HUES6 (cell line): ENCODE measurements at regions not wholly inside any gene's neighbourhood (a gene's known extent, or its start where the extent isn't known, plus 50 kb on each side); places are given as distances from the start of the nearest gene placed in this dataset.
"Not testable (repeated sequence)": the region's sequence is repeated elsewhere in the genome, so short reads cannot be mapped to it uniquely, and the experiment has no call there.

Experiments used
- H3K27ac ChIP-seq: 2 replicates; pipeline ENCODE4 v1.7.0; 2013; ENCODE audit warnings: low read depth, mild to moderate bottlenecking, low read length, inconsistent platforms
- H3K27me3 ChIP-seq: 2 replicates; pipeline ENCODE4 v1.6.1; 2013; ENCODE audit warnings: low read length; ENCODE audit not compliant: control insufficient read depth, insufficient read depth
- H3K36me3 ChIP-seq: 2 replicates; pipeline ENCODE4 v1.6.1; 2013; ENCODE audit warnings: low read length; ENCODE audit not compliant: control insufficient read depth, insufficient read depth
- H3K4me1 ChIP-seq: 2 replicates; pipeline ENCODE4 v1.6.1; 2013; ENCODE audit warnings: low read length; ENCODE audit not compliant: control insufficient read depth, insufficient read depth
- H3K4me3 ChIP-seq: 2 replicates; pipeline ENCODE4 v1.5.1; 2013; ENCODE audit warnings: low read depth, low read length
- H3K9ac ChIP-seq: one replicate; pipeline ENCODE4 v1.6.1; 2013; ENCODE audit warnings: mild to moderate bottlenecking, low read length
- H3K9me3 ChIP-seq: 2 replicates; pipeline ENCODE4 v1.6.1; 2013; ENCODE audit warnings: low read depth, low read length; ENCODE audit not compliant: control insufficient read depth, insufficient read depth

- not testable (repeated sequence) for H3K4me1 ChIP-seq, H3K27me3 ChIP-seq, H3K36me3 ChIP-seq, H3K27ac ChIP-seq, H3K4me3 ChIP-seq, H3K9ac ChIP-seq
- H3K9me3 ChIP-seq: peaks cover 42% of the 10 kb centered on the region
Observed at GRCh38 chr7:56352576-56352975, 236.4 kb upstream of the NUPR2 start.

- not testable (repeated sequence) for H3K27me3 ChIP-seq, H3K27ac ChIP-seq, H3K36me3 ChIP-seq, H3K9ac ChIP-seq, H3K4me1 ChIP-seq, H3K4me3 ChIP-seq
- H3K9me3 ChIP-seq: peaks cover 43% of the 10 kb centered on the region
Observed at GRCh38 chr7:56351181-56351580, 235.0 kb upstream of the NUPR2 start.

- not testable (repeated sequence) for H3K4me1 ChIP-seq, H3K4me3 ChIP-seq, H3K27me3 ChIP-seq, H3K27ac ChIP-seq, H3K36me3 ChIP-seq, H3K9ac ChIP-seq
- peaks cover 33% of the 10 kb centered on the region; the same call in 1 of the 2 replicates for H3K9me3 ChIP-seq
Observed at GRCh38 chr7:56348311-56348710, 232.1 kb upstream of the NUPR2 start.

GRCh38 chr7:56328327-56328726 is 212.1 kb upstream of the NUPR2 start:
- H3K36me3 ChIP-seq, H3K27ac ChIP-seq, H3K27me3 ChIP-seq, H3K4me3 ChIP-seq, H3K4me1 ChIP-seq, H3K9ac ChIP-seq: not testable (repeated sequence)
- peaks cover 25% of the 10 kb centered on the region for H3K9me3 ChIP-seq

- H3K4me1 ChIP-seq: no peaks in the 10 kb centered on the region
- H3K9ac ChIP-seq: no peak overlapping the region
- H3K36me3 ChIP-seq: no peaks in the 10 kb centered on the region
- H3K4me3 ChIP-seq: no peak overlapping the region
- peaks cover 47% of the 10 kb centered on the region for H3K9me3 ChIP-seq
- no peak overlapping the region for H3K27ac ChIP-seq
- no peaks in the 10 kb centered on the region for H3K27me3 ChIP-seq
Observed at GRCh38 chr7:56290548-56290947, 174.3 kb upstream of the NUPR2 start.

- H3K4me1 ChIP-seq: no peaks in the 10 kb centered on the region
- no peak overlapping the region for H3K9ac ChIP-seq
- no peaks in the 10 kb centered on the region for H3K27me3 ChIP-seq
- H3K27ac ChIP-seq: no peak overlapping the region
- H3K9me3 ChIP-seq: peaks cover 39% of the 10 kb centered on the region; the same call in 1 of the 2 replicates
- no peak overlapping the region for H3K4me3 ChIP-seq
- no peaks in the 10 kb centered on the region for H3K36me3 ChIP-seq
Observed at GRCh38 chr7:56287429-56288138, 171.4 kb upstream of the NUPR2 start.

GRCh38 chr7:56256108-56256507 is 139.9 kb upstream of the NUPR2 start:
- H3K27ac ChIP-seq: no peak overlapping the region
- no peaks in the 10 kb centered on the region for H3K36me3 ChIP-seq
- peaks cover 82% of the 10 kb centered on the region for H3K9me3 ChIP-seq
- H3K4me3 ChIP-seq: no peak overlapping the region
- no peak overlapping the region for H3K9ac ChIP-seq
- H3K4me1 ChIP-seq: no peaks in the 10 kb centered on the region
- no peaks in the 10 kb centered on the region; the same call in 1 of the 2 replicates for H3K27me3 ChIP-seq

- no peaks in the 10 kb centered on the region for H3K36me3 ChIP-seq
- no peak overlapping the region for H3K9ac ChIP-seq
- H3K27me3 ChIP-seq: no peaks in the 10 kb centered on the region
- H3K27ac ChIP-seq: no peak overlapping the region
- H3K4me3 ChIP-seq: no peak overlapping the region
- H3K4me1 ChIP-seq: no peaks in the 10 kb centered on the region
- H3K9me3 ChIP-seq: peaks cover 80% of the 10 kb centered on the region; the same call in 1 of the 2 replicates
Observed at GRCh38 chr7:56250135-56250534, 133.9 kb upstream of the NUPR2 start.

GRCh38 chr7:56229631-56230030 is 113.4 kb upstream of the NUPR2 start:
- no peak overlapping the region for H3K27ac ChIP-seq
- H3K4me1 ChIP-seq: no peaks in the 10 kb centered on the region
- no peak overlapping the region for H3K4me3 ChIP-seq
- H3K36me3 ChIP-seq: no peaks in the 10 kb centered on the region
- H3K9ac ChIP-seq: no peak overlapping the region
- H3K27me3 ChIP-seq: no peaks in the 10 kb centered on the region; the same call in 1 of the 2 replicates
- H3K9me3 ChIP-seq: peaks cover 53% of the 10 kb centered on the region

- no peaks in the 10 kb centered on the region; the same call in 1 of the 2 replicates for H3K27me3 ChIP-seq
- H3K9me3 ChIP-seq: peaks cover 60% of the 10 kb centered on the region; the same call in 1 of the 2 replicates
- H3K4me3 ChIP-seq: no peak overlapping the region
- no peak overlapping the region for H3K27ac ChIP-seq
- H3K36me3 ChIP-seq: no peaks in the 10 kb centered on the region
- H3K9ac ChIP-seq: no peak overlapping the region
- no peaks in the 10 kb centered on the region for H3K4me1 ChIP-seq
Observed at GRCh38 chr7:56222866-56223265, 106.6 kb upstream of the NUPR2 start.

GRCh38 chr7:56219017-56219416 is 102.8 kb upstream of the NUPR2 start:
- Histone ChIP-seq H3K9ac (no peak overlapping the region), H3K4me1 (no peaks in the 10 kb centered on the region), H3K27ac (no peak overlapping the region), H3K36me3 (no peaks in the 10 kb centered on the region), H3K27me3 (no peaks in the 10 kb centered on the region; the same call in 1 of the 2 replicates), H3K4me3 (no peak overlapping the region), H3K9me3 (peaks cover 78% of the 10 kb centered on the region; the same call in 1 of the 2 replicates)
